Neuronal stem cell (in vitro differentiated cells): ENCODE measurements at regions not wholly inside any gene's neighbourhood (a gene's known extent, or its start where the extent isn't known, plus 50 kb on each side); places are given as distances from the start of the nearest gene placed in this dataset.

ENCODE experiments used
- DNase-seq: peaks from one replicate; pipeline ENCODE4 v3.0.0-alpha.2; 2013; ENCODE audit warnings: low spot score
- H2AFZ ChIP-seq: one replicate; pipeline ENCODE4 v1.6.1; 2013; ENCODE audit warnings: mild to moderate bottlenecking, low read length, inconsistent platforms
- H2AK5ac ChIP-seq: 2 replicates; pipeline ENCODE4 v1.6.1; 2013; ENCODE audit warnings: low read depth, mild to moderate bottlenecking, inconsistent platforms, low read length, moderate library complexity, mixed read lengths
- H2BK120ac ChIP-seq: 2 replicates; pipeline ENCODE4 v1.6.1; 2013; ENCODE audit warnings: low read depth, mild to moderate bottlenecking, inconsistent platforms, low read length, moderate library complexity, mixed read lengths
- H2BK12ac ChIP-seq: one replicate; pipeline ENCODE4 v1.6.1; 2013; ENCODE audit warnings: low read length, inconsistent platforms
- H2BK15ac ChIP-seq: 2 replicates; pipeline ENCODE4 v1.6.1; 2013; ENCODE audit warnings: mild to moderate bottlenecking, low read length, inconsistent platforms, mixed read lengths
- H2BK5ac ChIP-seq: one replicate; pipeline ENCODE4 v1.6.1; 2013; ENCODE audit warnings: inconsistent platforms, mild to moderate bottlenecking, low read length, moderate library complexity
- H3K14ac ChIP-seq: one replicate; pipeline ENCODE4 v1.6.1; 2013; ENCODE audit warnings: low read length, inconsistent platforms
- H3K18ac ChIP-seq: 2 replicates; pipeline ENCODE4 v1.6.1; 2013; ENCODE audit warnings: low read length, inconsistent platforms
- H3K23ac ChIP-seq: 2 replicates; pipeline ENCODE4 v1.6.1; 2013; ENCODE audit warnings: low read depth, mild to moderate bottlenecking, mixed read lengths, low read length, inconsistent platforms; ENCODE audit not compliant: poor library complexity
- H3K27ac ChIP-seq: replicated peaks from 3 replicates; pipeline ENCODE4 v1.5.1; 2013; ENCODE audit warnings: low read length, inconsistent platforms
- H3K27me3 ChIP-seq, 3 experiments: 2 replicates each; pipeline ENCODE4 v1.6.1; 2013; ENCODE audit warnings: low read length in 3 of 3, mild to moderate bottlenecking in 2 of 3, inconsistent platforms in 1 of 3, low read depth in 1 of 3, mixed read lengths in 1 of 3, moderate library complexity in 1 of 3; ENCODE audit not compliant: control insufficient read depth in 3 of 3, insufficient read depth in 3 of 3
- H3K36me3 ChIP-seq, 2 donors: replicated peaks in 1 of 2; 2 replicates each; pipeline ENCODE4 v1.6.1; 2013; ENCODE audit warnings: low read length in 2 of 2; ENCODE audit not compliant: control insufficient read depth in 2 of 2, insufficient read depth in 2 of 2
- H3K4ac ChIP-seq: 2 replicates; pipeline ENCODE4 v1.6.1; 2013; ENCODE audit warnings: inconsistent platforms, mild to moderate bottlenecking, low read length, moderate library complexity
- H3K4me1 ChIP-seq, 2 donors: 1 replicate in 1 of 2; 2 replicates in 1 of 2; pipeline ENCODE4 v1.6.1; 2013; ENCODE audit warnings: low read length in 2 of 2, low read depth in 1 of 2; ENCODE audit not compliant: control insufficient read depth in 2 of 2, insufficient read depth in 1 of 2
- H3K4me2 ChIP-seq: one replicate; pipeline ENCODE4 v1.6.1; 2013; ENCODE audit warnings: mild to moderate bottlenecking, low read length, inconsistent platforms; ENCODE audit not compliant: insufficient read depth, poor library complexity, severe bottlenecking
- H3K4me3 ChIP-seq, 2 donors: 2 replicates each; pipeline ENCODE4 v1.5.1; 2013; ENCODE audit warnings: low read length in 2 of 2, mild to moderate bottlenecking in 2 of 2, inconsistent platforms in 1 of 2, moderate library complexity in 1 of 2
- H3K79me1 ChIP-seq: one replicate; pipeline ENCODE4 v1.6.1; 2013; ENCODE audit warnings: low read depth, mild to moderate bottlenecking, inconsistent platforms, low read length, moderate library complexity
- H3K9ac ChIP-seq: one replicate; pipeline ENCODE4 v1.6.1; 2013; ENCODE audit warnings: mild to moderate bottlenecking, low read depth, low read length, inconsistent platforms; ENCODE audit not compliant: poor library complexity
- H3K9me3 ChIP-seq, 2 donors: replicated peaks in 1 of 2; 2 replicates each; pipeline versions ENCODE3 to v1.6.1; 2013; ENCODE audit warnings: low read length in 2 of 2, mild to moderate bottlenecking in 2 of 2, inconsistent platforms in 1 of 2, low read depth in 1 of 2, mixed read lengths in 1 of 2, moderate library complexity in 1 of 2; ENCODE audit not compliant: control insufficient read depth in 2 of 2, insufficient read depth in 1 of 2
- H4K8ac ChIP-seq: one replicate; pipeline ENCODE4 v1.6.1; 2013; ENCODE audit warnings: low read depth, mild to moderate bottlenecking, inconsistent platforms, low read length, moderate library complexity
- H4K91ac ChIP-seq: one replicate; pipeline ENCODE4 v1.6.1; 2013; ENCODE audit warnings: low read length, low read depth, mild to moderate bottlenecking, inconsistent platforms; ENCODE audit not compliant: poor library complexity
- WGBS, 2 donors: extraction: QIAGEN DNeasy Blood & Tissue Kit; methylation state at CpG; one replicate each; pipeline ENCODE4 v1.1.7; 2013; ENCODE audit warnings: missing lambda C conversion rate in 2 of 2, mixed read lengths in 1 of 2; ENCODE audit not compliant: insufficient read length in 2 of 2, insufficient replicate concordance in 1 of 2; ENCODE audit errors: extremely low coverage in 2 of 2; 5-methylcytosine and 5-hydroxymethylcytosine counted together

DNA sequence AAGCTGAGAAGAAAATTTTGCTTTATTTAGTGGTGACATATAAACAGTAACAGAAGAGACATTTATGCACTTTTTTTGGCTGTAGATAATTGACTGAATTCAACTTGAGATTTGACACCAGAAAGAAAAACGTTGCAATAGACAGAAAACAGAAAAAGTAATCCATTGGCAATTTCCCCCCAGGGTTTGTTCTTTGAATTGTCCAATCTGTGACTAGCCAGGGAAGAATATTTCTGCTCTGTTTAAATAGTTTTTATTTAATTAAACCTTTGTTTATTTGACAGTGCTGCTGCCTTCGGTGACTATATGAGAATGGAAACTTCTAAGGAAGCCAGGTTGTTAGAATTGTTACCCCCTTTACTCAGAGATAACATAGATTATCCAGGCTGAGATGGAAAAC, 210.6 kb downstream of the DEPDC1B start:
- H3K18ac ChIP-seq = no peak overlapping the region
- H3K14ac ChIP-seq = no peak overlapping the region
- no peak overlapping the region for H2BK12ac ChIP-seq
- no peak overlapping the region for H4K8ac ChIP-seq
- H3K23ac ChIP-seq = no peak overlapping the region
- no peaks in the 10 kb centered on the region for H3K79me1 ChIP-seq
- H2AFZ ChIP-seq = no peak overlapping the region
- no peak overlapping the region for H3K9ac ChIP-seq
- WGBS, 2 donors = no CpG with 5 or more reads among the region's 2 CpGs
- H2BK15ac ChIP-seq = no peak overlapping the region
- peaks cover 0 to 5% of the 10 kb centered on the region in 2 donors for H3K4me1 ChIP-seq
- H3K4ac ChIP-seq = no peak overlapping the region
- H4K91ac ChIP-seq = no peak overlapping the region
- no peak overlapping the region for H3K4me3 ChIP-seq
- no peak overlapping the region for H3K4me2 ChIP-seq
- H3K27me3 ChIP-seq = no peaks in the 10 kb centered on the region
- no peak overlapping the region for H2BK5ac ChIP-seq
- no peak overlapping the region for H2AK5ac ChIP-seq
- no peak overlapping the region for H2BK120ac ChIP-seq
- no peaks in the 10 kb centered on the region for H3K36me3 ChIP-seq
- H3K27ac ChIP-seq = no peak overlapping the region
- no peak for DNase-seq
- H3K9me3 ChIP-seq = no peaks in the 10 kb centered on the region

DNA sequence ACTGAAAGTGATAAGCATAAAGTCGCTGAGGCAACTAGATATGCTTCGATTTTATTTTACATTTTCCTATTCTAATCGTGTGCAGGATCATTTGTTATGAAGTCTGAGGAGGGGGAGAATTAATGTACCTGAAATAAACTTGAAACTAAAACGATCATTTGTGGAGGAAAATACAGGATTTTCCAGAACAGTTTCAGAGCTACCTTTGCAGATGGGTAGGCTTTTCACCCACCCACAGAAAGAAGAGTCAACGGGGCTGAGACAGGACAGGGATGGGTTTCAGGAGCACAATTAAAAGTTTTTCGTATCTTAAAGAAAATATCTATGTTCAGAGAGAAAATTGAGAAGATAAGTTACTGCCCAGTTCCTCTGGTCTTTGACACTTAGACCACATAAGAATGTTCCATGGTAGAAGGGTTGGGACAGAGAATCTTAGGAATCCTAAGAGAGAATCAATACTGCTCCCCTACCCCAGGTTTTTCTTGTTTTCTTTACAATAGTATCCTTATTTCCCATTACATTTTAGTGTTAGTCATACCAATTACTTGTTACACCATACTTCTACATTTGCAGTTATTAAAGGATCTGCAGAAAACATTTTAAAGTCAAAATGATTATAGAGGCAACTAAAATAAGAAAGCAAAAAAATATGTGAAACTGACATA, 211.4 kb downstream of the DEPDC1B start:
- no peak overlapping the region for H2AFZ ChIP-seq
- WGBS, 2 donors = no CpG with 5 or more reads among the region's 6 CpGs
- no peak overlapping the region for H3K4me3 ChIP-seq
- no peak overlapping the region for H3K4me2 ChIP-seq
- no peak overlapping the region for H2BK15ac ChIP-seq
- no peak overlapping the region for H2BK120ac ChIP-seq
- no peak overlapping the region for H3K14ac ChIP-seq
- no peak overlapping the region for H3K9ac ChIP-seq
- H3K4ac ChIP-seq = no peak overlapping the region
- no peaks in the 10 kb centered on the region for H3K9me3 ChIP-seq
- no peak overlapping the region for H3K23ac ChIP-seq
- no peak for DNase-seq
- H4K8ac ChIP-seq = no peak overlapping the region
- H2BK5ac ChIP-seq = no peak overlapping the region
- H4K91ac ChIP-seq = no peak overlapping the region
- no peaks in the 10 kb centered on the region for H3K4me1 ChIP-seq
- H3K27ac ChIP-seq = no peak overlapping the region
- no peak overlapping the region for H2AK5ac ChIP-seq
- H3K79me1 ChIP-seq = no peaks in the 10 kb centered on the region
- H2BK12ac ChIP-seq = no peak overlapping the region
- no peak overlapping the region for H3K18ac ChIP-seq
- no peaks in the 10 kb centered on the region for H3K36me3 ChIP-seq
- H3K27me3 ChIP-seq = no peaks in the 10 kb centered on the region

DNA sequence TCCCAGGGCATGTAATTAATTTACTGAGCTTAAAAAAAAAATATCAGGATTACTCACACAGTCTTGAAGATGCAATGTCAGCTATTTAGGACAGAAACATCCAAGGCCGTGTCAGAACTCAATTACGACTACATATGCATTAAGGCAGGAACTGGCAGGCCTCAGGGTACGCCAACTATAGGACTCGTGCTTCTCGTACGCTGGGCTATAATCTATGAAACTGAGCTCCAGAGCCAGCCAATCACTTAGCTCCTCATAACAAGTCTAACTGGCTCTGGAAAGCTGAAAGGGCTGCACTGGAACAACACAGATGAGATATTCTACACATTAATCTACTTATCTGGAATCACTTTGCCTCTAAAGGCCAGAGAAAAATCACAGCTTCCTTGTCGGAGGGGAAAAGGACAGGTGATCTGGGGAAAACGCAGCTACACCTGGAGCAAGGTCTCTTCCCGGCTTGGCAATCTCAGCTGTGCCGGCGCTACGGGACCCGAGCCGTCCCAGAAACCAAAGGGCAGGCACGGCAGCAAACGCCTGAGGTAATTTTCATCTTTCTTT, 212.0 kb downstream of the DEPDC1B start:
- Histone ChIP-seq H2AK5ac (no peak overlapping the region), H4K91ac (no peak overlapping the region), H3K18ac (no peak overlapping the region), H4K8ac (no peak overlapping the region), H2BK15ac (no peak overlapping the region), H3K23ac (no peak overlapping the region), H2BK12ac (no peak overlapping the region), H3K27ac (no peak overlapping the region), H3K4me2 (no peak overlapping the region), H3K4me1 (no peaks in the 10 kb centered on the region), H3K36me3 (no peaks in the 10 kb centered on the region), H2BK5ac (no peak overlapping the region), H2AFZ (no peak overlapping the region), H3K27me3 (no peaks in the 10 kb centered on the region), H3K4me3 (no peak overlapping the region), H2BK120ac (no peak overlapping the region), H3K79me1 (no peaks in the 10 kb centered on the region), H3K9me3 (no peaks in the 10 kb centered on the region), H3K4ac (no peak overlapping the region), H3K9ac (no peak overlapping the region), H3K14ac (no peak overlapping the region)
- no peak for DNase-seq
- WGBS, 2 donors = no CpG with 5 or more reads among the region's 16 CpGs

DNA sequence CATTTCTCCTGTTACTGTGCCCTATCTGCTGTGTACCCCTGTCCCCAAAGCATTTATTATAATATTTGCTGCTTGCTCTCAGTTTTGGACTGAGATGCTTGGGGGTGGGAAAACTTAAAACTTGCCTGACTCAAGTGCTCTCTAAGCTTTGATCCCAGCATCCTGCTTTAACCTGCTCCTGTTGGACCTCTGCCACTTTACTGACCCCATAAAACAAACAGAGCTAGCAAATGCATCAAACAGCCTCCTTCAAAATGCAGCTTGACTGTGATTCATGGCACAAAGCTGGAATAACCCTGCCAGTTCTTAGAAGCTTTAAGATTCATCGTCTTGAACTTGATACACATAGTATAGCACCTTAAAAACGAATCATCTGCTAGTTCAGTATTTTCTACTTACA, 212.5 kb downstream of the DEPDC1B start:
- H3K36me3 ChIP-seq = no peaks in the 10 kb centered on the region
- no CpG with 5 or more reads among the region's 2 CpGs for WGBS, 2 donors
- no peak overlapping the region for H3K27ac ChIP-seq

More for the DNA sequence above, 212.5 kb downstream of the DEPDC1B start:
- Histone ChIP-seq H3K9me3 (no peaks in the 10 kb centered on the region), H3K4me2 (no peak overlapping the region), H3K4me1 (no peaks in the 10 kb centered on the region), H2AK5ac (no peak overlapping the region), H3K79me1 (no peaks in the 10 kb centered on the region), H3K4me3 (no peak overlapping the region), H2BK5ac (no peak overlapping the region), H3K27me3 (no peaks in the 10 kb centered on the region), H2AFZ (no peak overlapping the region), H3K4ac (no peak overlapping the region), H4K91ac (no peak overlapping the region), H2BK15ac (no peak overlapping the region), H3K9ac (no peak overlapping the region), H2BK12ac (no peak overlapping the region), H3K14ac (no peak overlapping the region), H4K8ac (no peak overlapping the region), H3K18ac (no peak overlapping the region), H2BK120ac (no peak overlapping the region), H3K23ac (no peak overlapping the region)
- DNase-seq = no peak
